ENCODE measurements at regions not wholly inside any gene's neighbourhood (a gene's known extent, or its start where the extent isn't known, plus 50 kb on each side); places are given as distances from the start of the nearest gene placed in this dataset.
A peak's percentile ranks its signal among the peaks of the same experiment; 100 is the strongest.

DNA sequence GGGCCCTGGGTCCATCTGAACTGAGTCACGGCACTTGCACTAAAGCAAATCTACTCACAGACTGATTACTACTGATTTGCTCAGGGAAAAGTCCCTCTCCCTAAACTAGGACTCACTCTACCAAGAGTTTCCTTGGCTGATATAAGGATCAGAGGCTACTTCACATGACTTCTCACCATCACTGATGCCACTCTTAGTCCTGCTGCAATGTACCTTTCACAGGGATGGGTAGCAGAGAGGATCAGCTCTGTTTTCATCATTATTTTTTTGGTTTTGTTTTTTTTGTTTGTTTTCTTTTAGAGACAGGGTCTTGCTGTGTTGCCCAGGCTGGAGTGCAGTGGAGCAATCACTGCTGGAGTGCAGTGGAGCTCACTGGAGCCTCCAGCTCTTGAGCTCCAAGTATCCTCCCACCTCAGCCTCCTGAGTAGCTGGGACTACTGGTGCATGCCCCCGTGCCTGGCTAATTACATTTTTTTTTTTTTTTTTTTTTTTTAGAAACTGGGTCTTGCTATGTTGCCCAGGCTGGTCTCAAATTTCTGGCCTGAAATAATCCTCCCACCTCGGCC lies 200.6 kb downstream of the JCAD start:
- Mint-ChIP-seq H3K9me3 (ENCODE audit: insufficient read depth) (no peaks in the 10 kb centered on the region), H3K4me3 (no peak overlapping the region), H3K27ac (no peak overlapping the region), H3K27me3 (peaks cover 6% of the 10 kb centered on the region), H3K4me1 (no peaks in the 10 kb centered on the region)
- DNase-seq (no peak), ATAC-seq (ENCODE audit: low read depth) (no peak)
- Histone ChIP-seq H3K4me2 (replicated peaks; ENCODE audit: low read depth, low read length, poor library complexity, severe bottlenecking) (no peak overlapping the region), H3K9ac (ENCODE audit: low read length) (no peak overlapping the region), H3K36me3 (replicated peaks in 1 of 2; ENCODE audit: control extremely low read depth in 1 of 2, control insufficient read depth in 1 of 2, extremely low read depth in 1 of 2, insufficient read depth in 2 of 2, low read length in 1 of 2) (no peaks in the 10 kb centered on the region), H4K20me1 (ENCODE audit: control insufficient read depth, insufficient read depth, low read length, poor library complexity, severe bottlenecking) (no peaks in the 10 kb centered on the region), H3K79me2 (ENCODE audit: control insufficient read depth, insufficient read depth, low read length) (no peaks in the 10 kb centered on the region), H3K27me3 (replicated peaks in 1 of 4; ENCODE audit: control extremely low read depth in 1 of 4, control insufficient read depth in 3 of 4, insufficient read depth in 4 of 4, low read length in 3 of 4) (no peaks in the 10 kb centered on the region), H3K4me1 (ENCODE audit: control insufficient read depth in 2 of 2, insufficient read depth in 2 of 2, low read length in 2 of 2) (no peaks in the 10 kb centered on the region), H3K27ac (ENCODE audit: low read length in 2 of 2) (no peak overlapping the region), H3K4me3 (ENCODE audit: control extremely low read depth in 1 of 5, extremely low read depth in 1 of 5, insufficient read depth in 1 of 5, low read depth in 2 of 5, low read length in 4 of 5) (no peak overlapping the region), H2AFZ (ENCODE audit: insufficient read depth, low read depth, low read length, poor library complexity, severe bottlenecking) (peak overlapping the region; percentile 22), H3K9me3 (ENCODE audit: control extremely low read depth in 1 of 3, control insufficient read depth in 2 of 3, insufficient read depth in 1 of 3, low read length in 2 of 3) (no peaks in the 10 kb centered on the region)
- intact Hi-C loops (cut with micrococcal nuclease): no loop called here
- POLR2A ChIA-PET: no interaction called here
- TF ChIP-seq EZH2 (IDR thresholded peaks at IDR 0.05; ENCODE audit: borderline replicate concordance, insufficient read depth, low read depth, low read length, poor library complexity, severe bottlenecking): no peak
- TF ChIP-seq, protein P1, sequence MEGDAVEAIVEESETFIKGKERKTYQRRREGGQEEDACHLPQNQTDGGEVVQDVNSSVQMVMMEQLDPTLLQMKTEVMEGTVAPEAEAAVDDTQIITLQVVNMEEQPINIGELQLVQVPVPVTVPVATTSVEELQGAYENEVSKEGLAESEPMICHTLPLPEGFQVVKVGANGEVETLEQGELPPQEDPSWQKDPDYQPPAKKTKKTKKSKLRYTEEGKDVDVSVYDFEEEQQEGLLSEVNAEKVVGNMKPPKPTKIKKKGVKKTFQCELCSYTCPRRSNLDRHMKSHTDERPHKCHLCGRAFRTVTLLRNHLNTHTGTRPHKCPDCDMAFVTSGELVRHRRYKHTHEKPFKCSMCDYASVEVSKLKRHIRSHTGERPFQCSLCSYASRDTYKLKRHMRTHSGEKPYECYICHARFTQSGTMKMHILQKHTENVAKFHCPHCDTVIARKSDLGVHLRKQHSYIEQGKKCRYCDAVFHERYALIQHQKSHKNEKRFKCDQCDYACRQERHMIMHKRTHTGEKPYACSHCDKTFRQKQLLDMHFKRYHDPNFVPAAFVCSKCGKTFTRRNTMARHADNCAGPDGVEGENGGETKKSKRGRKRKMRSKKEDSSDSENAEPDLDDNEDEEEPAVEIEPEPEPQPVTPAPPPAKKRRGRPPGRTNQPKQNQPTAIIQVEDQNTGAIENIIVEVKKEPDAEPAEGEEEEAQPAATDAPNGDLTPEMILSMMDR (IDR thresholded peaks at IDR 0.05): no peak
- WGBS (ENCODE audit: insufficient coverage): 60% methylated on average over 3 of the region's 3 CpGs
- CTCF ChIA-PET: no interaction called here

DNA sequence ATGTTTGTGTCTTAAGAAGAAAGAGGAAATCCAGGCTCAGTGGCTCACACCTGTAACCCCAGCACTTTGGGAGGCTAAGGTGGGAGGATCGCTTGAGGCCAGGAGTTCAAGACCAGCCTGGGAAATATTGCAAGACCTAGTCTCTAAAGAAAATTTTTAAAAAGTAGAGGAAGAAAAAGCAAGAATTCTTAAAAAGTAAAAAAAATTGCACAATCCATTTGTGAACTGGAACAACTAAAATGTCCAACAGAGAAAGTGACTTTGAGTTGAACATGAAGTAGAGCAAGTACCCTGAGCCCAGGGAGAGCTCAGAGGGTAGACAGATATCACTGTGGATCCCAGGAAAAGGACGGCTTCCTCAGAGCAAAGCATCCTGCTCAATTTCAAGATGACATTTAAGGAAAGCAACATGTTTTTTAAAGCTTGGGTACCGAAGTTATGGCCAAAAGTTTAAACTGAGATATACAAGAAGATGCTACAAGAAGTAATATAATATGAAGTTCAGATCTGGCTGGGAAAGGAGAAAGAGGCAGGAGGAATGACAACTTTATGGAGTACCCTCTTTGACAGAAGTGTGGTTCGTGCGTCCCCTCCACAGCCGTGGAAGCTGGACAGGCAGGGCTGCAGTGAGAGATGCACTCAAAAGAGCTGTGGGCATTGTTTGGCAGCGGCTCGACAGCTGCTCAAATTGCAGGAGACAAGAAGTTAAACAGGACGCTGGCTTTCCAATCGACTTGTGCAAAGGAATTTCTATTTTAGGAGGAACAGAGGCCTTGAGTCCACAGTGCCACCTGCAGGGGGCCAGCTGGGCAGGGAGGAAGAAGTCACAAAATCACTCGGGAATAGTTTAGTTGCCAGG lies 201.3 kb downstream of the JCAD start:
- intact Hi-C loops (cut with micrococcal nuclease): no loop called here
- Histone ChIP-seq H3K4me1 (ENCODE audit: control insufficient read depth in 2 of 2, insufficient read depth in 2 of 2, low read length in 2 of 2) (no peaks in the 10 kb centered on the region), H3K9me3 (ENCODE audit: control extremely low read depth in 1 of 3, control insufficient read depth in 2 of 3, insufficient read depth in 1 of 3, low read length in 2 of 3) (no peaks in the 10 kb centered on the region), H3K36me3 (replicated peaks in 1 of 2; ENCODE audit: control extremely low read depth in 1 of 2, control insufficient read depth in 1 of 2, extremely low read depth in 1 of 2, insufficient read depth in 2 of 2, low read length in 1 of 2) (no peaks in the 10 kb centered on the region), H4K20me1 (ENCODE audit: control insufficient read depth, insufficient read depth, low read length, poor library complexity, severe bottlenecking) (no peaks in the 10 kb centered on the region), H3K9ac (ENCODE audit: low read length) (no peak overlapping the region), H3K27ac (ENCODE audit: low read length in 2 of 2) (no peak overlapping the region), H3K4me2 (replicated peaks; ENCODE audit: low read depth, low read length, poor library complexity, severe bottlenecking) (no peak overlapping the region), H3K4me3 (ENCODE audit: control extremely low read depth in 1 of 5, extremely low read depth in 1 of 5, insufficient read depth in 1 of 5, low read depth in 2 of 5, low read length in 4 of 5) (no peak overlapping the region), H2AFZ (ENCODE audit: insufficient read depth, low read depth, low read length, poor library complexity, severe bottlenecking) (peak overlapping the region; percentile 22), H3K79me2 (ENCODE audit: control insufficient read depth, insufficient read depth, low read length) (no peaks in the 10 kb centered on the region), H3K27me3 (replicated peaks in 1 of 4; ENCODE audit: control extremely low read depth in 1 of 4, control insufficient read depth in 3 of 4, insufficient read depth in 4 of 4, low read length in 3 of 4) (no peaks in the 10 kb centered on the region)
- H3K4me1 Mint-ChIP-seq: no peaks in the 10 kb centered on the region
- POLR2A ChIA-PET: no interaction called here
- no peak for ATAC-seq (ENCODE audit: low read depth)
- peaks cover 6% of the 10 kb centered on the region for H3K27me3 Mint-ChIP-seq
- CTCF ChIA-PET: no interaction called here
- no peaks in the 10 kb centered on the region for H3K9me3 Mint-ChIP-seq (ENCODE audit: insufficient read depth)
- no peak for DNase-seq
- TF ChIP-seq, protein P1 (IDR thresholded peaks at IDR 0.05): no peak
- TF ChIP-seq EZH2 (IDR thresholded peaks at IDR 0.05; ENCODE audit: borderline replicate concordance, insufficient read depth, low read depth, low read length, poor library complexity, severe bottlenecking): no peak
- WGBS (ENCODE audit: insufficient coverage): 34% methylated on average over 9 of the region's 11 CpGs
- no peak overlapping the region for H3K27ac Mint-ChIP-seq
- H3K4me3 Mint-ChIP-seq: no peak overlapping the region

Data from B cell (primary cell).